IMR-90 (cell line): ENCODE measurements at regions not wholly inside any gene's neighbourhood (a gene's known extent, or its start where the extent isn't known, plus 50 kb on each side); places are given as distances from the start of the nearest gene placed in this dataset.

Experiments used
- ATAC-seq: fragments of 200-7000 bp; cut with Tn5 transposase; 2 replicates; pipeline ENCODE4 v1.9.1; 2020; ENCODE audit warnings: low read depth, mild to moderate bottlenecking, moderate library complexity
- BruUV-seq: library from RNA; stranded (reverse); fragments of 400-500 nt; replicated peaks from 2 replicates; lab custom pipeline; 2021; lab: Mats Ljungman, UMichigan
- CTCF ChIA-PET: fragments of 300-600 bp; formaldehyde crosslinking; extraction: SDS; loops from one replicate; lab custom pipeline; 2021; ENCODE audit warnings: antibody characterized with exemption; lab: Yijun Ruan, JAX
- POLR2A ChIA-PET: fragments of 300-600 bp; sonication (Branson Sonifier 250); formaldehyde crosslinking; loops from one replicate; lab custom pipeline; 2022; ENCODE audit warnings: antibody characterized with exemption; ENCODE audit not compliant: unreplicated experiment; lab: Charles Lee
- DNase-seq: peaks from one replicate; pipeline ENCODE4 v3.0.0; 2013
- H2AFZ ChIP-seq: replicated peaks from 2 replicates; pipeline ENCODE3; 2013; ENCODE audit warnings: low read length, mild to moderate bottlenecking; ENCODE audit not compliant: poor library complexity
- H2AK5ac ChIP-seq: 2 replicates; pipeline ENCODE4 v1.6.1; 2013; ENCODE audit warnings: low read depth, low read length, inconsistent platforms
- H2AK9ac ChIP-seq: replicated peaks from 2 replicates; pipeline ENCODE3; 2013; ENCODE audit warnings: mild to moderate bottlenecking, low read depth, low read length, moderate library complexity; ENCODE audit not compliant: poor library complexity
- H2BK120ac ChIP-seq: 2 replicates; pipeline ENCODE4 v1.6.1; 2013; ENCODE audit warnings: low read depth, low read length, inconsistent platforms
- H2BK15ac ChIP-seq: 3 replicates; pipeline ENCODE4 v1.6.1; 2013; ENCODE audit warnings: low read depth, low read length, inconsistent platforms
- H2BK20ac ChIP-seq: 2 replicates; pipeline ENCODE4 v1.6.1; 2013; ENCODE audit warnings: low read depth, mild to moderate bottlenecking, inconsistent platforms, low read length, moderate library complexity
- H2BK5ac ChIP-seq: 2 replicates; pipeline ENCODE4 v1.6.1; 2013; ENCODE audit warnings: mild to moderate bottlenecking, low read depth, low read length, inconsistent platforms; ENCODE audit not compliant: poor library complexity, severe bottlenecking
- H3K14ac ChIP-seq: replicated peaks from 2 replicates; pipeline ENCODE4 v1.6.1; 2013; ENCODE audit warnings: low read depth, low read length, inconsistent platforms
- H3K18ac ChIP-seq: 2 replicates; pipeline ENCODE4 v1.6.1; 2013; ENCODE audit warnings: low read depth, low read length, control low read depth
- H3K23ac ChIP-seq: 2 replicates; pipeline ENCODE4 v1.6.1; 2013; ENCODE audit warnings: low read depth, low read length, inconsistent platforms
- H3K27ac ChIP-seq: 2 replicates; pipeline ENCODE4 v1.5.1; 2013; ENCODE audit warnings: mild to moderate bottlenecking, control low read depth, low read length; ENCODE audit not compliant: insufficient read depth
- H3K27me3 ChIP-seq: 2 replicates; pipeline ENCODE4 v1.6.1; 2013; ENCODE audit warnings: low read length; ENCODE audit not compliant: control insufficient read depth, insufficient read depth
- H3K36me3 ChIP-seq: 2 replicates; pipeline ENCODE4 v1.6.1; 2013; ENCODE audit warnings: low read length, mixed read lengths; ENCODE audit not compliant: control insufficient read depth, insufficient read depth
- H3K4ac ChIP-seq: 2 replicates; pipeline ENCODE4 v1.6.1; 2013; ENCODE audit warnings: low read depth, low read length, inconsistent platforms
- H3K4me1 ChIP-seq: 2 replicates; pipeline ENCODE4 v1.6.1; 2013; ENCODE audit warnings: low read length, mixed read lengths; ENCODE audit not compliant: control insufficient read depth, insufficient read depth
- H3K4me2 ChIP-seq: 2 replicates; pipeline ENCODE4 v1.6.1; 2013; ENCODE audit warnings: low read depth, mild to moderate bottlenecking, control low read depth, low read length, moderate library complexity
- H3K4me3 ChIP-seq: 2 replicates; pipeline ENCODE4 v1.5.1; 2013; ENCODE audit warnings: low read depth, mild to moderate bottlenecking, control low read depth, low read length, moderate library complexity; ENCODE audit not compliant: insufficient read depth
- H3K56ac ChIP-seq: 2 replicates; pipeline ENCODE4 v1.6.1; 2013; ENCODE audit warnings: low read length, inconsistent platforms; ENCODE audit not compliant: insufficient read depth; ENCODE audit errors: extremely low read depth
- H3K79me1 ChIP-seq, 2 experiments: 2 replicates each; pipeline ENCODE4 v1.6.1; 2013; ENCODE audit warnings: low read length in 2 of 2, inconsistent platforms in 1 of 2, low read depth in 1 of 2
- H3K9ac ChIP-seq: 2 replicates; pipeline ENCODE4 v1.6.1; 2013; ENCODE audit warnings: low read depth, low read length, control low read depth
- H3K9me1 ChIP-seq: 2 replicates; pipeline ENCODE4 v1.6.1; 2013; ENCODE audit warnings: low read length, inconsistent platforms; ENCODE audit not compliant: insufficient read depth
- H3K9me3 ChIP-seq: 2 replicates; pipeline ENCODE4 v1.6.1; 2013; ENCODE audit warnings: low read length; ENCODE audit not compliant: control insufficient read depth, insufficient read depth
- H4K20me1 ChIP-seq: 2 replicates; pipeline ENCODE4 v1.6.1; 2013; ENCODE audit warnings: low read length, inconsistent platforms; ENCODE audit not compliant: insufficient read depth
- H4K5ac ChIP-seq: 2 replicates; pipeline ENCODE4 v1.6.1; 2013; ENCODE audit warnings: mild to moderate bottlenecking, low read depth, low read length, control low read depth
- H4K8ac ChIP-seq, 2 experiments: 2 replicates each; pipeline ENCODE4 v1.6.1; 2013; ENCODE audit warnings: low read depth in 2 of 2, low read length in 2 of 2, control low read depth in 1 of 2, inconsistent platforms in 1 of 2
- H4K91ac ChIP-seq: 2 replicates; pipeline ENCODE4 v1.6.1; 2013; ENCODE audit warnings: low read depth, low read length, inconsistent platforms; ENCODE audit not compliant: insufficient read depth
- NFE2L2 ChIP-seq: fragments of 150-350 bp; IDR thresholded peaks from 2 replicates; pipeline ENCODE4 v1.6.1; 2016; ENCODE audit warnings: low read depth, mild to moderate bottlenecking, low read length
- WGBS, 2 experiments: methylation state at CpG; one replicate each; pipeline versions ENCODE4 v1.1.5 to v1.1.7; 2013; ENCODE audit warnings: missing lambda C conversion rate in 2 of 2; ENCODE audit not compliant: insufficient read length in 1 of 2; ENCODE audit errors: extremely low coverage in 2 of 2; 5-methylcytosine and 5-hydroxymethylcytosine counted together
- dilution Hi-C: fragments of 300-500 bp; cut with HindIII; formaldehyde crosslinking; loops from one replicate; pipeline ENCODE4 v1.14.3; 2018; ENCODE audit warnings: low sequenced_read_pairs; ENCODE audit not compliant: unreplicated experiment
- in situ Hi-C: fragments of 300-500 bp; cut with MboI; formaldehyde crosslinking; loops from 3 replicates; pipeline ENCODE4 v1.14.3; 2019; ENCODE audit warnings: low sequenced_read_pairs, inconsistent platforms, mixed read lengths
- intact Hi-C: fragments of 100-400 bp; cut with micrococcal nuclease; formaldehyde crosslinking; loops from 2 replicates; pipeline ENCODE4 v1.10.0; 2022
- TF ChIP-seq, protein P1 (sequence below): fragments of 150-350 bp; IDR thresholded peaks from 2 replicates; pipeline ENCODE4 v1.6.1; 2017; ENCODE audit warnings: mild to moderate bottlenecking, antibody characterized with exemption, low read length, low read depth

DNA sequence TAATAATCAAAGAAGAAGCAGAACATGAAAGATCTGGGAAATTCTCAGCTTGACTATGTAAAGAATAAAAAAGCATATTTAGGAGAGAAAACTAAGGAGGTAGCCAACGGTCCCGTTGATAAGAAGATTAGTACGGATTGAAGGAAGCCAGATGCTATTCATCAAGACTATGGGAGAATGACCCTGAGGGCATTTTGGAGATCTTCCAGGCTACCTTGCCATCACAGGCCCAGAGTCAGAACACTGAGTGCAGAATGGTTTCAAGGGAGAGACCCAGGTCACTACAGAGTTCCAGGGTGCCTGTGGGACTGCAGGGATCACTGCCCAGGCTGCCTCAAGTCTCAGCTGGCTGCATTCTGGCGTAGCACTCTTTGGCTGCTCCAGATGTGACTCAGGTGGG, 752.9 kb upstream of the ARPP21 start:
- no peak overlapping the region for H3K18ac ChIP-seq
- H3K79me1 ChIP-seq, result no peaks in the 10 kb centered on the region
- no peak overlapping the region for H4K91ac ChIP-seq
- H3K36me3 ChIP-seq, result no peaks in the 10 kb centered on the region
- no peaks in the 10 kb centered on the region for H3K27me3 ChIP-seq
- H4K5ac ChIP-seq, result no peak overlapping the region
- in situ Hi-C loops (no loop called here), dilution Hi-C loops (no loop called here), intact Hi-C loops (no loop called here)
- H2BK120ac ChIP-seq, result no peak overlapping the region
- ATAC-seq (no peak), DNase-seq (no peak)
- no peak overlapping the region for H3K56ac ChIP-seq
- no peak overlapping the region for H4K8ac ChIP-seq
- H3K4ac ChIP-seq, result no peak overlapping the region
- ChIA-PET POLR2A (no interaction called here), CTCF (no interaction called here)
- no peak overlapping the region for H3K4me2 ChIP-seq
- no peak overlapping the region for H3K27ac ChIP-seq
- H2BK20ac ChIP-seq, result no peak overlapping the region
- H3K9me1 ChIP-seq, result no peaks in the 10 kb centered on the region
- peaks cover 13% of the 10 kb centered on the region for H3K9me3 ChIP-seq
- H4K20me1 ChIP-seq, result no peaks in the 10 kb centered on the region
- no peak overlapping the region for H3K23ac ChIP-seq
- TF ChIP-seq, protein P1, sequence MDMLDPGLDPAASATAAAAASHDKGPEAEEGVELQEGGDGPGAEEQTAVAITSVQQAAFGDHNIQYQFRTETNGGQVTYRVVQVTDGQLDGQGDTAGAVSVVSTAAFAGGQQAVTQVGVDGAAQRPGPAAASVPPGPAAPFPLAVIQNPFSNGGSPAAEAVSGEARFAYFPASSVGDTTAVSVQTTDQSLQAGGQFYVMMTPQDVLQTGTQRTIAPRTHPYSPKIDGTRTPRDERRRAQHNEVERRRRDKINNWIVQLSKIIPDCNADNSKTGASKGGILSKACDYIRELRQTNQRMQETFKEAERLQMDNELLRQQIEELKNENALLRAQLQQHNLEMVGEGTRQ, result no peak
- no peak for TF ChIP-seq NFE2L2
- 0% methylated on average over 1 of the region's 4 CpGs; no CpG with 5 or more reads in 1 of the 2 experiments for WGBS, 2 experiments
- no peak overlapping the region for H3K4me3 ChIP-seq
- H2AK5ac ChIP-seq, result no peak overlapping the region
- H2AK9ac ChIP-seq, result no peak overlapping the region
- H3K9ac ChIP-seq, result no peak overlapping the region
- no TSS peak for BruUV-seq
- no peak overlapping the region for H2BK5ac ChIP-seq
- no peak overlapping the region for H3K14ac ChIP-seq
- H2AFZ ChIP-seq, result no peak overlapping the region
- H3K4me1 ChIP-seq, result no peaks in the 10 kb centered on the region
- H2BK15ac ChIP-seq, result no peak overlapping the region
